ENCODE measurements at regions not wholly inside any gene's neighbourhood (a gene's known extent, or its start where the extent isn't known, plus 50 kb on each side); places are given as distances from the start of the nearest gene placed in this dataset.

DNA sequence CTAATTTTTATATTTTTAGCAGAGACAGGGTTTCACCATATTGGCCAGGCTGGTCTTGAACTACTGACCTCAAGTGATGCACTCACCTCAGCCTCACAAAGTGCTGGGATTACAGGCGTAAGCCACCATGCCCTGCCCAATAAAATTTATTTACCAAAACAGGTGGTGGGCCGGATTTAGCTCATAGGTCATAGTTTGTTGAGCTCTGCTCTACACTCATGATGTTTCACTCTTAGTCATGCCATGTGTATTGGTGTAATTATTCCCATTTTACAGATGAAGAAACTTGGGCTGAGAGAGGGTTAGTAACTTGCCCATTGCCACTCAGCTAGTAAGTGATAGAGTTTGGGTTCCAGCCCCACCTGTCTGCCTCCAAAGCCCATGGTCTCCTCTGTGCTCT lies 93.1 kb upstream of the WWC1 start:
- H3K79me2 ChIP-seq: no peaks in the 10 kb centered on the region
- no peak overlapping the region for H2AFZ ChIP-seq
- H3K4me2 ChIP-seq: no peak overlapping the region
- no peaks in the 10 kb centered on the region for H3K9me3 ChIP-seq (ENCODE audit: low read depth)
- no peaks in the 10 kb centered on the region for H3K27me3 ChIP-seq
- H3K27ac ChIP-seq: no peak overlapping the region
- no peak overlapping the region for H3K4me3 ChIP-seq
- H3K9me2 ChIP-seq (replicated peaks; ENCODE audit: insufficient read depth): no peaks in the 10 kb centered on the region
- WGBS (ENCODE audit: low lambda C conversion rate, missing lambda C conversion rate): 92% methylated on average over 2 of the region's 2 CpGs
- no peak for DNase-seq (ENCODE audit: low spot score)
- H3K36me3 ChIP-seq (replicated peaks; ENCODE audit: insufficient read depth, low read depth): no peaks in the 10 kb centered on the region
- H4K20me1 ChIP-seq (ENCODE audit: insufficient read depth, poor library complexity, severe bottlenecking): no peaks in the 10 kb centered on the region
- no peaks in the 10 kb centered on the region for H3K4me1 ChIP-seq (ENCODE audit: insufficient read depth)
- no peak for TF ChIP-seq EZH2phosphoT487 (IDR thresholded peaks at IDR 0.05; ENCODE audit: low read depth, severe bottlenecking, unreplicated experiment)
- no peak for TF ChIP-seq EZH2 (IDR thresholded peaks at IDR 0.05; ENCODE audit: borderline replicate concordance)
- TF ChIP-seq, protein P1, sequence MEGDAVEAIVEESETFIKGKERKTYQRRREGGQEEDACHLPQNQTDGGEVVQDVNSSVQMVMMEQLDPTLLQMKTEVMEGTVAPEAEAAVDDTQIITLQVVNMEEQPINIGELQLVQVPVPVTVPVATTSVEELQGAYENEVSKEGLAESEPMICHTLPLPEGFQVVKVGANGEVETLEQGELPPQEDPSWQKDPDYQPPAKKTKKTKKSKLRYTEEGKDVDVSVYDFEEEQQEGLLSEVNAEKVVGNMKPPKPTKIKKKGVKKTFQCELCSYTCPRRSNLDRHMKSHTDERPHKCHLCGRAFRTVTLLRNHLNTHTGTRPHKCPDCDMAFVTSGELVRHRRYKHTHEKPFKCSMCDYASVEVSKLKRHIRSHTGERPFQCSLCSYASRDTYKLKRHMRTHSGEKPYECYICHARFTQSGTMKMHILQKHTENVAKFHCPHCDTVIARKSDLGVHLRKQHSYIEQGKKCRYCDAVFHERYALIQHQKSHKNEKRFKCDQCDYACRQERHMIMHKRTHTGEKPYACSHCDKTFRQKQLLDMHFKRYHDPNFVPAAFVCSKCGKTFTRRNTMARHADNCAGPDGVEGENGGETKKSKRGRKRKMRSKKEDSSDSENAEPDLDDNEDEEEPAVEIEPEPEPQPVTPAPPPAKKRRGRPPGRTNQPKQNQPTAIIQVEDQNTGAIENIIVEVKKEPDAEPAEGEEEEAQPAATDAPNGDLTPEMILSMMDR (IDR thresholded peaks at IDR 0.05; ENCODE audit: poor library complexity): no peak

DNA sequence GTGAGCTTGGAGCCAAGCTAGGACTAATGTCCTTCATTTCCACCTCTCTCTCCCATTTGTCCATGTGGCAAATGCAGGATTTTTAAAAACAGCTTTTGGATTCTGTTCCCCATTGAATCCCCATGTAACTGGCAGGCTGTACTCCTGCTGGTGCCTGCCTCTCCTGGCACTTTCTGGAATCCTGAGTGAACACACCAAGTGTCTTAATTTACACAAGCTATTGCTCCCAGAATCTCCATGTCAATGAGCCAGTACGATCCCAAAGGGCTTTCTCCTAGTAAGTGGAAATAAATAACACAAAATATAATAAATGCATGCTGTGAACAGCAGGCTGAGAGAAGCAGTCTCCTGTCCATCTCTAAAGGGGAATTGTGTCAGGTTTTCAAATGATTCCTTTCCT lies 88.4 kb upstream of the WWC1 start:
- TF ChIP-seq EZH2phosphoT487 (IDR thresholded peaks at IDR 0.05; ENCODE audit: low read depth, severe bottlenecking, unreplicated experiment): no peak
- TF ChIP-seq EZH2 (IDR thresholded peaks at IDR 0.05; ENCODE audit: borderline replicate concordance): no peak
- TF ChIP-seq, protein P1 (IDR thresholded peaks at IDR 0.05; ENCODE audit: poor library complexity): no peak
- no peak overlapping the region for H3K4me3 ChIP-seq
- H3K36me3 ChIP-seq (replicated peaks; ENCODE audit: insufficient read depth, low read depth): no peaks in the 10 kb centered on the region
- H4K20me1 ChIP-seq (ENCODE audit: insufficient read depth, poor library complexity, severe bottlenecking): no peaks in the 10 kb centered on the region
- no peak for DNase-seq (ENCODE audit: low spot score)
- H2AFZ ChIP-seq: no peak overlapping the region
- no peak overlapping the region for H3K27ac ChIP-seq
- 82% methylated on average over 1 of the region's 1 CpG for WGBS (ENCODE audit: low lambda C conversion rate, missing lambda C conversion rate)
- H3K79me2 ChIP-seq: no peaks in the 10 kb centered on the region
- no peaks in the 10 kb centered on the region for H3K4me1 ChIP-seq (ENCODE audit: insufficient read depth)
- no peaks in the 10 kb centered on the region for H3K27me3 ChIP-seq
- H3K9me2 ChIP-seq (replicated peaks; ENCODE audit: insufficient read depth): no peaks in the 10 kb centered on the region
- H3K4me2 ChIP-seq: no peak overlapping the region
- no peaks in the 10 kb centered on the region for H3K9me3 ChIP-seq (ENCODE audit: low read depth)

DNA sequence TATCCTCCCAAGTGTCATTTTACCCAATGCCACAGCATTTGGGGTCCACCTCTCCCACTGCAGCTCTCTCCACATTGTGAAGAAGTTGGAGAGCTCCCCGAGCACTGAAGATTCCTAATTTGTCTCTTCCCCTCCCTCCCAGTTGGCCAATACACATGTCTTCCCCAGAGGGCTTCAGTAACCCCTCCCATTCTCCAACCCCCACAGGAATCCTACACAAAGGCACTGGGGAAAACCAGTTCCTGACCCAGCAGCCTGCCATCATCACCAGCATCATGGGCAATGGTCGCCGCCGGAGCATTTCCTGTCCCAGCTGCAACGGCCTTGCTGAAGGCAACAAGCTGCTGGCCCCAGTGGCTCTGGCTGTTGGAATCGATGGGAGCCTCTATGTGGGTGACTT lies 87.3 kb upstream of the WWC1 start:
- Histone ChIP-seq H2AFZ (no peak overlapping the region), H3K27me3 (no peaks in the 10 kb centered on the region), H3K9me3 (ENCODE audit: low read depth) (no peaks in the 10 kb centered on the region), H3K36me3 (replicated peaks; ENCODE audit: insufficient read depth, low read depth) (no peaks in the 10 kb centered on the region), H3K4me3 (no peak overlapping the region), H3K4me1 (ENCODE audit: insufficient read depth) (no peaks in the 10 kb centered on the region), H3K9me2 (replicated peaks; ENCODE audit: insufficient read depth) (no peaks in the 10 kb centered on the region), H3K4me2 (no peak overlapping the region), H3K27ac (no peak overlapping the region), H3K79me2 (no peaks in the 10 kb centered on the region), H4K20me1 (ENCODE audit: insufficient read depth, poor library complexity, severe bottlenecking) (no peaks in the 10 kb centered on the region)
- TF ChIP-seq, protein P1 (IDR thresholded peaks at IDR 0.05; ENCODE audit: poor library complexity): no peak
- TF ChIP-seq EZH2phosphoT487 (IDR thresholded peaks at IDR 0.05; ENCODE audit: low read depth, severe bottlenecking, unreplicated experiment): no peak
- no peak for TF ChIP-seq EZH2 (IDR thresholded peaks at IDR 0.05; ENCODE audit: borderline replicate concordance)
- WGBS (ENCODE audit: low lambda C conversion rate, missing lambda C conversion rate): 93% methylated on average over 6 of the region's 6 CpGs
- no peak for DNase-seq (ENCODE audit: low spot score)

Measured in hepatocyte (in vitro differentiated cells).